SK-N-SH (cell line): ENCODE measurements at regions not wholly inside any gene's neighbourhood (a gene's known extent, or its start where the extent isn't known, plus 50 kb on each side); places are given as distances from the start of the nearest gene placed in this dataset.

Experiments
- FOXM1 ChIP-seq: IDR thresholded peaks from 2 replicates; pipeline ENCODE4 v1.4.0; 2012; ENCODE audit warnings: low read depth, mild to moderate bottlenecking
- GABPA ChIP-seq: IDR thresholded peaks from 2 replicates; pipeline ENCODE4 v1.4.0; 2012; ENCODE audit warnings: low read depth, mild to moderate bottlenecking
- RCOR1 ChIP-seq: fragments of 150-350 bp; IDR thresholded peaks from 2 replicates; pipeline ENCODE4 v1.6.1; 2017; ENCODE audit warnings: antibody characterized with exemption, low read length
- REST ChIP-seq: IDR thresholded peaks from 2 replicates; pipeline ENCODE4 v1.6.1; 2012; ENCODE audit warnings: mild to moderate bottlenecking, low read depth, low read length, moderate library complexity

- TF ChIP-seq FOXM1 (no peak), RCOR1 (no peak), GABPA (no peak), REST (no peak)
Measured at GRCh38 chr6:150813319-150813992, 52.0 kb upstream of the MTHFD1L start.
